ENCODE measurements at regions not wholly inside any gene's neighbourhood (a gene's known extent, or its start where the extent isn't known, plus 50 kb on each side); places are given as distances from the start of the nearest gene placed in this dataset.

DNA sequence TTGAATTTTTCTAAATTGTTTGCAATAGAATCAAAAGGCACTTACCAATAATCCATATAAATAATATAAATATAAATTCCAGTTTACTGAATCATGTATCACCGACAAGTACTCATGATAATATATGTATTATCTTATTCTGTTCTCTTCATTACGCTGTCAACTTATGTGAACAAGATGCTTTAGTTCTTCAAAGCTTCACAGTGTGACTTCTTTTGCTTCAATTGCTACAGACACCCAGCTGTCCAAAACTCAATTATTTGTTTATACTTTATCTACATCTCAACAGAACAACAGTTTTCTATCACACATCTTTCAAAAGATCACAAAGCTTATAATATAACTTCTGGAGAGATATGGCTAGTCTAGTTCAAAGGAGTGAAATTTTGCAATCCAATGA lies 1499.9 kb upstream of the PCDH10 start:
- TF ChIP-seq, protein P1, sequence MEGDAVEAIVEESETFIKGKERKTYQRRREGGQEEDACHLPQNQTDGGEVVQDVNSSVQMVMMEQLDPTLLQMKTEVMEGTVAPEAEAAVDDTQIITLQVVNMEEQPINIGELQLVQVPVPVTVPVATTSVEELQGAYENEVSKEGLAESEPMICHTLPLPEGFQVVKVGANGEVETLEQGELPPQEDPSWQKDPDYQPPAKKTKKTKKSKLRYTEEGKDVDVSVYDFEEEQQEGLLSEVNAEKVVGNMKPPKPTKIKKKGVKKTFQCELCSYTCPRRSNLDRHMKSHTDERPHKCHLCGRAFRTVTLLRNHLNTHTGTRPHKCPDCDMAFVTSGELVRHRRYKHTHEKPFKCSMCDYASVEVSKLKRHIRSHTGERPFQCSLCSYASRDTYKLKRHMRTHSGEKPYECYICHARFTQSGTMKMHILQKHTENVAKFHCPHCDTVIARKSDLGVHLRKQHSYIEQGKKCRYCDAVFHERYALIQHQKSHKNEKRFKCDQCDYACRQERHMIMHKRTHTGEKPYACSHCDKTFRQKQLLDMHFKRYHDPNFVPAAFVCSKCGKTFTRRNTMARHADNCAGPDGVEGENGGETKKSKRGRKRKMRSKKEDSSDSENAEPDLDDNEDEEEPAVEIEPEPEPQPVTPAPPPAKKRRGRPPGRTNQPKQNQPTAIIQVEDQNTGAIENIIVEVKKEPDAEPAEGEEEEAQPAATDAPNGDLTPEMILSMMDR (IDR thresholded peaks at IDR 0.05; ENCODE audit: poor library complexity): no peak
- TF ChIP-seq EZH2phosphoT487 (IDR thresholded peaks at IDR 0.05; ENCODE audit: low read depth, severe bottlenecking, unreplicated experiment): no peak
- no peak for TF ChIP-seq EZH2 (IDR thresholded peaks at IDR 0.05; ENCODE audit: borderline replicate concordance)

Measured in hepatocyte (in vitro differentiated cells).